Transverse colon (tissue), 4 donors: ENCODE measurements at regions not wholly inside any gene's neighbourhood (a gene's known extent, or its start where the extent isn't known, plus 50 kb on each side); places are given as distances from the start of the nearest gene placed in this dataset.
A peak's percentile ranks its signal among the peaks of the same experiment; 100 is the strongest.
"Not testable (repeated sequence)": the region's sequence is repeated elsewhere in the genome, so short reads cannot be mapped to it uniquely, and the experiment has no call there.

Source experiments
- DNase-seq: peaks from one replicate; pipeline ENCODE4 v3.0.0-alpha.2; 2019
- H3K27ac ChIP-seq, 4 donors: fragments of 200-600 bp; sonication (generic); 2 replicates each; pipeline ENCODE4 v1.5.1; 2016 to 2018; ENCODE audit warnings: inconsistent platforms in 4 of 4
- H3K27me3 ChIP-seq: fragments of 200-600 bp; sonication (generic); 2 replicates; pipeline ENCODE4 v1.5.1; 2017; ENCODE audit warnings: inconsistent platforms
- H3K36me3 ChIP-seq, 4 donors: fragments of 200-600 bp; sonication (generic); 2 replicates each; pipeline ENCODE4 v1.5.1; 2017 to 2019; ENCODE audit warnings: inconsistent platforms in 4 of 4
- H3K4me1 ChIP-seq, 4 donors: fragments of 200-600 bp; sonication (generic); 2 replicates each; pipeline ENCODE4 v1.5.1; 2017 to 2020; ENCODE audit warnings: inconsistent platforms in 4 of 4
- H3K4me3 ChIP-seq, 4 donors: fragments of 200-600 bp; sonication (generic); 1 replicate in 1 of 4; 2 replicates in 3 of 4; pipeline versions ENCODE4 v1.5.1 to v1.6.1; 2017 to 2019; ENCODE audit warnings: inconsistent platforms in 4 of 4
- H3K9me3 ChIP-seq, 2 donors: fragments of 200-600 bp; sonication (generic); 2 replicates each; pipeline ENCODE4 v1.5.1; 2017 to 2019; ENCODE audit warnings: inconsistent platforms in 2 of 2
- CTCF ChIP-seq, 5 experiments: fragments of 200-600 bp in 3 of 5; fragments of 450-650 bp in 2 of 5; sonication (generic) in 3 of 5; IDR thresholded peaks; 1 replicate in 2 of 5; 2 replicates in 3 of 5; pipeline ENCODE4 v1.5.1; 2016 to 2017; ENCODE audit warnings: antibody characterized with exemption in 5 of 5, inconsistent platforms in 3 of 5, mild to moderate bottlenecking in 2 of 5, moderate library complexity in 1 of 5
- EP300 ChIP-seq: sonication (generic); formaldehyde crosslinking; IDR thresholded peaks from one replicate; pipeline ENCODE4 v1.6.1; 2017; ENCODE audit warnings: antibody characterized with exemption, low read depth
- POLR2A ChIP-seq: fragments of 450-650 bp; IDR thresholded peaks from one replicate; pipeline ENCODE4 v1.6.1; 2016; ENCODE audit warnings: antibody characterized with exemption, mild to moderate bottlenecking, moderate library complexity
- POLR2AphosphoS5 ChIP-seq, 3 donors: sonication (generic); formaldehyde crosslinking; IDR thresholded peaks; one replicate each; pipeline ENCODE4 v1.6.1; 2016; ENCODE audit warnings: antibody characterized with exemption in 3 of 3
- WGBS, 2 donors: methylation state at CpG; one replicate each; pipeline ENCODE4 v1.1.5; 2018; ENCODE audit warnings: low coverage in 1 of 2; 5-methylcytosine and 5-hydroxymethylcytosine counted together
- in situ Hi-C, 4 donors: fragments of 200-750 bp; cut with MboI; loops; one replicate each; pipeline versions ENCODE4 v1.15.0 to v1.15.1; 2017; ENCODE audit warnings: low sequenced_read_pairs in 3 of 4, low pct_ligation_motif_present in 1 of 4, low pct_unique_long_range_greater_than_20kb in 1 of 4
- intact Hi-C: fragments of 100-400 bp; cut with DNase I; formaldehyde crosslinking; loops from one replicate; pipeline ENCODE4 v1.15.1; 2023; ENCODE audit warnings: low total_unique reads

- no peak for TF ChIP-seq POLR2AphosphoS5 (IDR thresholded peaks at IDR 0.05)
- no peak for TF ChIP-seq CTCF (IDR thresholded peaks at IDR 0.05)
- no peak for TF ChIP-seq POLR2A
- TF ChIP-seq EP300, result no peak
- Histone ChIP-seq H3K4me3 (no peak overlapping the region), H3K4me1 (peaks cover 0 to 23% (median 9%) of the 10 kb centered on the region in 4 donors), H3K9me3 (no peaks in the 10 kb centered on the region), H3K36me3 (no peaks in the 10 kb centered on the region), H3K27me3 (no peaks in the 10 kb centered on the region), H3K27ac (no peak overlapping the region)
- WGBS, 2 donors, result 58 to 76% methylated on average over 3 of the region's 3 CpGs
- DNase-seq, result no peak
- in situ Hi-C loops, result no loop called here
- intact Hi-C loops, result no loop called here
Measured at GRCh38 chr6:12359036-12359435, 68.9 kb downstream of the EDN1 start.

DNA sequence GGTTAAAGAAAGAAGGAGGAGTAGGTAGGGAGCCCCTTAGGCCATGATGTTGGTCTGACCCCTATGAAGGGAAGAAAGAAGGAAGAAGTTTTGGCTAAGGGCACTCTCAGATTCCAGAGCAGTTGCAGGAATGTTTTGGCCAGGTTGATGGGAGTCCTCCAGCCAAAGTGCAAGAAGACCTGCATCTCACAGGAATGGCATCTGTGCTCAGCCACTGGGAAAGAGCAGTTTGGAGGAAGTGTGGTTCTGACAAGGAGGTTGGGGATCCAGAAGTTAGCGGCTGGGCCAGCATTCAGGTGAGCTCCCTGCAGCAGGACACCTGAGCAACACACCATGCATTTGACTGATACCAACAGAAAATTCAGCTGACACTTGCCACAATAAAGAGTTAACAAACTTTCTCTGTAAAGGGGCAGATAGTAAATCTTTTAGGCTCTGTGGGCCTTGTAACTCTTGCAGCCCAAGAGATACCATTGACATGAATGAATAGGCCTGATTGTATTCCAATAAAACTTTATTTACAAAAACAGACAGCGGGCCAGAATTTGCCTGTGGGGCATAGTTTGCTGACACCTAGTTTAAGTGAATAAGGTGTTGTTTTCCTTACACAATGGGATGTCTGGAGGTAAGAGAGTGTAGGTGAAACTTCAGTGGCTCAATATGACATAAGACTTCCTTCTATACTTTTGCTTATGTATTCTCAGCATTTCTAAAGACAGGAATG is 71.0 kb downstream of the EDN1 start:
- peaks cover 0 to 30% (median 15%) of the 10 kb centered on the region in 4 donors for H3K4me1 ChIP-seq
- H3K9me3 ChIP-seq, result no peaks in the 10 kb centered on the region
- no peak overlapping the region for H3K4me3 ChIP-seq
- no peaks in the 10 kb centered on the region for H3K27me3 ChIP-seq
- H3K36me3 ChIP-seq, result no peaks in the 10 kb centered on the region
- intact Hi-C loops (no loop called here), in situ Hi-C loops (no loop called here)
- 40 to 82% methylated on average over 1 to 2 of the region's 2 CpGs for WGBS, 2 donors
- DNase-seq, result no peak
- H3K27ac ChIP-seq, result no peak overlapping the region
- TF ChIP-seq POLR2A (no peak), POLR2AphosphoS5 (IDR thresholded peaks at IDR 0.05) (no peak), CTCF (IDR thresholded peaks at IDR 0.05) (no peak), EP300 (no peak)

DNA sequence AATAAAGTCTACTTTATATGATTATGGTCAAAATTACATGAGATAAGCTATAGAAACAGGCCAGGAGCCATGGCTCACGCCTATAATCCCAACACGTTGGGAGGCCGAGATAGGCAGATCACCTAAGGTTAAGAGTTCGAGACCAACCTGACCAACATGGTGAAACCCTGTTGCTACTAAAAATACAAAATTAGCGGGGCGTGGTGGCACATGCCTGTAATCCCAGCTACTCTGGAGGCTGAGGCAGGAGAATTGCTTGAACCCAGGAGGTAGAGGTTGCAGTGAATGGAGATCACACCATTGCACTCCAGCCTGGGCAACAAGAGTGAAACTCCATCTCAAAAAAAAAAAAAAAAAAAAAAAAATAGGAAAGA is 73.1 kb downstream of the EDN1 start:
- H3K36me3 ChIP-seq, H3K27me3 ChIP-seq, in situ Hi-C loops, H3K4me3 ChIP-seq, H3K9me3 ChIP-seq, DNase-seq: not testable (repeated sequence)
- WGBS, 2 donors, result 60 to 73% methylated on average over 1 to 6 of the region's 6 CpGs
- Histone ChIP-seq H3K27ac (peak overlapping the region; percentile 80 to 85 (median 84)), H3K4me1 (peaks cover 0 to 51% (median 20%) of the 10 kb centered on the region in 4 donors)
- intact Hi-C loops, result loop anchor here (1.0 kb wide), 1 partner anchor 28 kb away; no protein-coding TSS in a partner anchor

- DNase-seq, result peak; percentile 69
- TF ChIP-seq POLR2A (peak; percentile 63), EP300 (peak; percentile 46), CTCF (IDR thresholded peaks at IDR 0.05) (no peak), POLR2AphosphoS5 (IDR thresholded peaks at IDR 0.05) (peak in 2 of 3 donors; percentile 53 to 60)
- H3K4me1 ChIP-seq, result peaks cover 0 to 53% (median 20%) of the 10 kb centered on the region in 4 donors
- no peaks in the 10 kb centered on the region for H3K27me3 ChIP-seq
- H3K36me3 ChIP-seq, result no peaks in the 10 kb centered on the region
- intact Hi-C loops (loop anchor here (1.0 kb wide), 1 partner anchor 27 kb away; no protein-coding TSS in a partner anchor), in situ Hi-C loops (no loop called here)
- WGBS, 2 donors, result 35 to 54% methylated on average over 2 to 11 of the region's 11 CpGs
- peak overlapping the region in 1 of 4 donors; percentile 16 for H3K4me3 ChIP-seq
- no peaks in the 10 kb centered on the region for H3K9me3 ChIP-seq
- peak overlapping the region; percentile 80 to 85 (median 84) for H3K27ac ChIP-seq
Measured at GRCh38 chr6:12363651-12364381, 73.7 kb downstream of the EDN1 start.
